Mesendoderm (in vitro differentiated cells): ENCODE measurements at regions not wholly inside any gene's neighbourhood (a gene's known extent, or its start where the extent isn't known, plus 50 kb on each side); places are given as distances from the start of the nearest gene placed in this dataset.

ENCODE experiments used
- DNase-seq: peaks from one replicate; pipeline ENCODE4 v3.0.0; 2013
- H2AK5ac ChIP-seq: 2 replicates; pipeline ENCODE4 v1.6.1; 2013; ENCODE audit warnings: low read length, inconsistent platforms
- H2BK120ac ChIP-seq: 2 replicates; pipeline ENCODE4 v1.6.1; 2013; ENCODE audit warnings: low read depth, mild to moderate bottlenecking, low read length, moderate library complexity, mixed read lengths
- H2BK15ac ChIP-seq: replicated peaks from 2 replicates; pipeline ENCODE4 v1.6.1; 2013; ENCODE audit warnings: low read depth, mild to moderate bottlenecking, moderate library complexity
- H2BK5ac ChIP-seq: 2 replicates; pipeline ENCODE4 v1.6.1; 2013; ENCODE audit warnings: low read length, inconsistent platforms
- H3K18ac ChIP-seq: 2 replicates; pipeline ENCODE4 v1.6.1; 2013; ENCODE audit warnings: mild to moderate bottlenecking, low read length, mixed read lengths
- H3K23ac ChIP-seq: one replicate; pipeline ENCODE4 v1.6.1; 2013; ENCODE audit warnings: low read length
- H3K27ac ChIP-seq: 2 replicates; pipeline ENCODE4 v1.5.1; 2013; ENCODE audit warnings: low read depth, mild to moderate bottlenecking, inconsistent platforms, low read length, moderate library complexity
- H3K27me3 ChIP-seq: 2 replicates; pipeline ENCODE4 v1.6.1; 2013; ENCODE audit warnings: low read length, control low read depth, mild to moderate bottlenecking, inconsistent platforms; ENCODE audit not compliant: insufficient read depth, poor library complexity
- H3K36me3 ChIP-seq: 2 replicates; pipeline ENCODE4 v1.6.1; 2013; ENCODE audit warnings: low read length, inconsistent platforms; ENCODE audit not compliant: control insufficient read depth, insufficient read depth
- H3K4ac ChIP-seq: one replicate; pipeline ENCODE4 v1.6.1; 2013; ENCODE audit warnings: low read depth, mild to moderate bottlenecking, low read length, moderate library complexity
- H3K4me1 ChIP-seq: 2 replicates; pipeline ENCODE4 v1.6.1; 2013; ENCODE audit warnings: low read depth, low read length, inconsistent platforms; ENCODE audit not compliant: control insufficient read depth
- H3K4me2 ChIP-seq: 2 replicates; pipeline ENCODE4 v1.6.1; 2013; ENCODE audit warnings: low read length
- H3K4me3 ChIP-seq: 2 replicates; pipeline ENCODE4 v1.5.1; 2013; ENCODE audit warnings: mild to moderate bottlenecking, low read length
- H3K56ac ChIP-seq: one replicate; pipeline ENCODE4 v1.6.1; 2013; ENCODE audit warnings: low read length
- H3K79me1 ChIP-seq: 2 replicates; pipeline ENCODE4 v1.6.1; 2013; ENCODE audit warnings: low read length, inconsistent platforms
- H3K79me2 ChIP-seq: 2 replicates; pipeline ENCODE4 v1.6.1; 2013; ENCODE audit warnings: mild to moderate bottlenecking, low read length; ENCODE audit not compliant: control insufficient read depth, insufficient read depth
- H3K9ac ChIP-seq: 2 replicates; pipeline ENCODE4 v1.6.1; 2013; ENCODE audit warnings: low read length, inconsistent platforms
- H4K5ac ChIP-seq: one replicate; pipeline ENCODE4 v1.6.1; 2013; ENCODE audit warnings: low read length
- H4K8ac ChIP-seq: one replicate; pipeline ENCODE4 v1.6.1; 2013; ENCODE audit warnings: low read depth, mild to moderate bottlenecking, control low read depth, low read length, moderate library complexity
- WGBS: extraction: QIAGEN DNeasy Blood & Tissue Kit; methylation state at CpG from one replicate; pipeline ENCODE4 v1.1.7; 2013; ENCODE audit warnings: low lambda C conversion rate, missing lambda C conversion rate; ENCODE audit not compliant: insufficient coverage; ENCODE audit errors: extremely low coverage; 5-methylcytosine and 5-hydroxymethylcytosine counted together

GRCh38 chr2:203809084-203809521, 58.5 kb upstream of the CTLA4 start:
- no peak overlapping the region for H3K27ac ChIP-seq

GRCh38 chr2:203809991-203810510, 57.5 kb upstream of the CTLA4 start:
- Histone ChIP-seq H3K56ac (no peak overlapping the region), H2AK5ac (no peak overlapping the region), H3K79me2 (no peaks in the 10 kb centered on the region), H3K9ac (no peak overlapping the region), H3K27me3 (no peaks in the 10 kb centered on the region), H4K8ac (no peak overlapping the region), H3K18ac (no peak overlapping the region), H3K79me1 (no peaks in the 10 kb centered on the region), H4K5ac (no peak overlapping the region), H2BK120ac (no peak overlapping the region), H3K23ac (no peak overlapping the region), H3K4ac (no peak overlapping the region), H3K36me3 (no peaks in the 10 kb centered on the region), H3K27ac (no peak overlapping the region), H2BK5ac (no peak overlapping the region), H2BK15ac (no peak overlapping the region), H3K4me1 (no peaks in the 10 kb centered on the region), H3K4me2 (no peak overlapping the region), H3K4me3 (no peak overlapping the region)
- DNase-seq: no peak
- WGBS: no CpG with 5 or more reads among the region's 3 CpGs

More at GRCh38 chr2:203809084-203809521, 58.5 kb upstream of the CTLA4 start:
- no peak overlapping the region for H2BK15ac ChIP-seq
- H3K4me2 ChIP-seq: no peak overlapping the region
- no peaks in the 10 kb centered on the region for H3K36me3 ChIP-seq
- no peaks in the 10 kb centered on the region for H3K79me1 ChIP-seq
- no peaks in the 10 kb centered on the region for H3K79me2 ChIP-seq
- H4K5ac ChIP-seq: no peak overlapping the region
- WGBS: no CpG with 5 or more reads among the region's 2 CpGs
- H3K18ac ChIP-seq: no peak overlapping the region
- H2BK5ac ChIP-seq: no peak overlapping the region
- no peak overlapping the region for H2BK120ac ChIP-seq
- H3K9ac ChIP-seq: no peak overlapping the region
- no peak overlapping the region for H3K4ac ChIP-seq
- H3K4me1 ChIP-seq: no peaks in the 10 kb centered on the region
- peak; percentile 22 for DNase-seq
- H4K8ac ChIP-seq: no peak overlapping the region
- H3K23ac ChIP-seq: no peak overlapping the region
- H3K27me3 ChIP-seq: no peaks in the 10 kb centered on the region
- no peak overlapping the region for H3K4me3 ChIP-seq
- H2AK5ac ChIP-seq: no peak overlapping the region
- H3K56ac ChIP-seq: no peak overlapping the region

GRCh38 chr2:203811491-203812221, 55.9 kb upstream of the CTLA4 start:
- Histone ChIP-seq H3K9ac (no peak overlapping the region), H4K5ac (no peak overlapping the region), H3K27ac (no peak overlapping the region), H3K56ac (no peak overlapping the region), H2BK15ac (no peak overlapping the region), H4K8ac (no peak overlapping the region), H3K4me2 (no peak overlapping the region), H2AK5ac (no peak overlapping the region), H3K27me3 (no peaks in the 10 kb centered on the region), H3K23ac (no peak overlapping the region), H2BK5ac (no peak overlapping the region), H2BK120ac (no peak overlapping the region), H3K36me3 (no peaks in the 10 kb centered on the region), H3K4ac (no peak overlapping the region), H3K79me2 (no peaks in the 10 kb centered on the region), H3K4me1 (no peaks in the 10 kb centered on the region), H3K18ac (no peak overlapping the region), H3K4me3 (no peak overlapping the region), H3K79me1 (no peaks in the 10 kb centered on the region)
- no CpG with 5 or more reads among the region's 9 CpGs for WGBS
- DNase-seq: peak; percentile 35

- H3K36me3 ChIP-seq: no peaks in the 10 kb centered on the region
- no peak overlapping the region for H2BK15ac ChIP-seq
- no peak overlapping the region for H3K23ac ChIP-seq
- no peaks in the 10 kb centered on the region for H3K79me1 ChIP-seq
- WGBS: no CpG with 5 or more reads among the region's 11 CpGs
- no peak overlapping the region for H3K27ac ChIP-seq
- H3K56ac ChIP-seq: no peak overlapping the region
- H3K4me1 ChIP-seq: no peaks in the 10 kb centered on the region
- no peak overlapping the region for H2AK5ac ChIP-seq
- no peak overlapping the region for H4K5ac ChIP-seq
- no peak overlapping the region for H3K4ac ChIP-seq
- no peak overlapping the region for H3K9ac ChIP-seq
- no peak overlapping the region for H4K8ac ChIP-seq
- no peak for DNase-seq
- H3K18ac ChIP-seq: no peak overlapping the region
- H2BK120ac ChIP-seq: no peak overlapping the region
- H3K79me2 ChIP-seq: no peaks in the 10 kb centered on the region
- H3K4me2 ChIP-seq: no peak overlapping the region
- no peak overlapping the region for H3K4me3 ChIP-seq
- H2BK5ac ChIP-seq: no peak overlapping the region
- H3K27me3 ChIP-seq: no peaks in the 10 kb centered on the region
Measured at GRCh38 chr2:203812294-203813221, 55.0 kb upstream of the CTLA4 start.

GRCh38 chr2:203813684-203814083, 53.9 kb upstream of the CTLA4 start:
- WGBS: no CpG with 5 or more reads among the region's 1 CpG

More at GRCh38 chr2:203813684-203814083, 53.9 kb upstream of the CTLA4 start:
- H3K4me3 ChIP-seq: no peak overlapping the region
- H3K79me1 ChIP-seq: no peaks in the 10 kb centered on the region
- no peak for DNase-seq
- no peaks in the 10 kb centered on the region for H3K27me3 ChIP-seq
- H3K79me2 ChIP-seq: no peaks in the 10 kb centered on the region
- H3K4me2 ChIP-seq: no peak overlapping the region
- no peak overlapping the region for H2BK15ac ChIP-seq
- no peak overlapping the region for H3K23ac ChIP-seq
- no peak overlapping the region for H3K4ac ChIP-seq
- no peaks in the 10 kb centered on the region for H3K4me1 ChIP-seq
- H4K8ac ChIP-seq: no peak overlapping the region
- H4K5ac ChIP-seq: no peak overlapping the region
- no peak overlapping the region for H3K18ac ChIP-seq
- H2BK120ac ChIP-seq: no peak overlapping the region
- no peak overlapping the region for H2AK5ac ChIP-seq
- H3K9ac ChIP-seq: no peak overlapping the region
- H3K27ac ChIP-seq: no peak overlapping the region
- no peak overlapping the region for H2BK5ac ChIP-seq
- H3K36me3 ChIP-seq: no peaks in the 10 kb centered on the region
- H3K56ac ChIP-seq: no peak overlapping the region
